Prostate gland (tissue), 2 donors: ENCODE measurements at regions not wholly inside any gene's neighbourhood (a gene's known extent, or its start where the extent isn't known, plus 50 kb on each side); places are given as distances from the start of the nearest gene placed in this dataset.

Source experiments
- DNase-seq: peaks from one replicate; pipeline ENCODE4 v3.0.0-alpha.2; 2019; ENCODE audit warnings: low spot score
- H3K27ac ChIP-seq, 2 donors: fragments of 200-600 bp; sonication (generic); 2 replicates each; pipeline ENCODE4 v1.5.1; 2017 to 2019
- H3K27me3 ChIP-seq: fragments of 200-600 bp; sonication (generic); replicated peaks from 2 replicates; pipeline ENCODE4 v1.5.1; 2019; ENCODE audit not compliant: insufficient read depth
- H3K36me3 ChIP-seq, 2 donors: fragments of 200-600 bp; sonication (generic); 1 replicate in 1 of 2; 2 replicates in 1 of 2; pipeline versions ENCODE4 v1.5.1 to v1.8.1; 2017 to 2019
- H3K4me1 ChIP-seq: fragments of 200-600 bp; sonication (generic); replicated peaks from 2 replicates; pipeline ENCODE4 v1.5.1; 2019
- H3K4me3 ChIP-seq, 2 donors: fragments of 200-600 bp; sonication (generic); 2 replicates each; pipeline ENCODE4 v1.5.1; 2017 to 2019
- H3K9me3 ChIP-seq: fragments of 200-600 bp; sonication (generic); 2 replicates; pipeline ENCODE4 v1.5.1; 2017
- CTCF ChIP-seq, 4 experiments: fragments of 200-600 bp in 2 of 4; fragments of 450-650 bp in 2 of 4; sonication (generic) in 2 of 4; IDR thresholded peaks; 1 replicate in 3 of 4; 2 replicates in 1 of 4; pipeline ENCODE4 v1.5.1; 2016 to 2019; ENCODE audit warnings: antibody characterized with exemption in 4 of 4, mild to moderate bottlenecking in 2 of 4, moderate library complexity in 2 of 4
- POLR2A ChIP-seq: fragments of 450-650 bp; IDR thresholded peaks from one replicate; pipeline ENCODE4 v1.6.1; 2016; ENCODE audit warnings: antibody characterized with exemption, mild to moderate bottlenecking
- POLR2AphosphoS5 ChIP-seq: sonication (generic); formaldehyde crosslinking; IDR thresholded peaks from one replicate; pipeline ENCODE4 v1.6.1; 2017; ENCODE audit warnings: antibody characterized with exemption
- WGBS: methylation state at CpG from one replicate; pipeline ENCODE4 v1.1.5; 2018; 5-methylcytosine and 5-hydroxymethylcytosine counted together
- intact Hi-C: fragments of 100-400 bp; cut with DNase I; formaldehyde crosslinking; loops from one replicate; pipeline ENCODE4 v1.14.2; 2022

DNA sequence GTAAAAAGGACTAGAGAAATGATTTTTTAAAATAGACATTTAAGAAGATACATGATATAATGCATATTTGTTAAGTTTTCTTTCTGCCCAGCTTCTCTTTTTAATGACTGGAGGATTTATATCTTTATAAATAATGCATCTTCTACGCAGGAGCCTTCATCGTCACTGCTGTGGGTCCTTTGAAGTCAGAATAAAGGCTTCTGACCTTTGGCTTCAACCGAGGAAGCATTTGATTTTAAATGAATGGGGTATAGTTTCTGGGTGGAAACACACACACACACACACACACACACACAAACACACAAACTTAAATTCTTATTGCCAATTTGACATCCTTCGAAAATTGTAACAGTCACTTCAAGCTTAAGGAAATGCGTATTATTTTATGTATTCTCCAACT lies 690.9 kb downstream of the BRINP3 start:
- Histone ChIP-seq H3K27me3 (no peaks in the 10 kb centered on the region), H3K36me3 (no peaks in the 10 kb centered on the region), H3K9me3 (no peaks in the 10 kb centered on the region), H3K4me1 (no peaks in the 10 kb centered on the region), H3K4me3 (no peak overlapping the region), H3K27ac (no peak overlapping the region)
- 55% methylated on average over 5 of the region's 5 CpGs for WGBS
- DNase-seq = no peak
- intact Hi-C loops = no loop called here
- no peak for TF ChIP-seq POLR2AphosphoS5
- no peak for TF ChIP-seq POLR2A
- no peak for TF ChIP-seq CTCF (IDR thresholded peaks at IDR 0.05)

DNA sequence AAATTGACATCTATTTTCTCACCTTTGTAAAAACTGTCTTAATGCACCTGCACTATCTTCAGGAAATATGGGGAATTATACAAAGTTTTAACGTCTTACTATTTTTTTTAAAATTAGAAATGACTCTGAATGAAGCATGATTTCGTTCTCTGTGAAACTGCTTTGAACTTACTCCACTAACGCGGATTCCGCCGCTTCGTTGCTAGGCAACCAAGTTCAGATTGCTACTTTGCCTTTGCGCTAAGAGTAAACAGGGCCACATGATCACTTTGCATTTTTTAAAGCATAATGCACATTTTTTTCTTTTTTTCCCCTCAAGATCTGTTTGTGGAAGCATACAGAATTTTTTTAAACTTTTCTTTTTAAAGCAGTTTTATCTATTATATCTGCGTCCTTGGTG lies 690.5 kb downstream of the BRINP3 start:
- intact Hi-C loops = no loop called here
- Histone ChIP-seq H3K36me3 (no peaks in the 10 kb centered on the region), H3K4me1 (no peaks in the 10 kb centered on the region), H3K27me3 (no peaks in the 10 kb centered on the region), H3K9me3 (no peaks in the 10 kb centered on the region), H3K27ac (no peak overlapping the region), H3K4me3 (no peak overlapping the region)
- no peak for DNase-seq
- WGBS = 45% methylated on average over 9 of the region's 9 CpGs
- TF ChIP-seq CTCF (IDR thresholded peaks at IDR 0.05) (no peak), POLR2AphosphoS5 (no peak), POLR2A (no peak)

DNA sequence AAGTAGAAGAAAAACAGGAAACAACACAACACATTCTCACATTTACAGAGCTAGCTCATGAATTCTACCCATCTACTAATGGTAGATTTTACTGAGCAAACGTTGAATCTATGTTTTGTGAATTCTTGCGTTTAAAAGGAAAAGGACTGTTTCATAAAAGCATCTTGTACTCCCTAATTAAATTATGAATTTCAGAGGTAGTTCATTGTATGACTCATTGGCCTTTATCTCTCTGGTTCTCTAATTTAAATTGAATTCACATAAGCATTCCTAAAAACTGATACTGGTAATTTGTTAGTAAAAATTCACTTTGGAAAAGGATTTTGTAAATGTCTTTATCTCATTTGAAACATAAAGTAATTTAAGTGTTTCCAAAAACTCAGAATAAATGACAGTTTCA lies 687.3 kb downstream of the BRINP3 start:
- intact Hi-C loops = no loop called here
- 68% methylated on average over 2 of the region's 2 CpGs for WGBS
- DNase-seq = no peak
- no peaks in the 10 kb centered on the region for H3K4me1 ChIP-seq
- no peak overlapping the region for H3K27ac ChIP-seq
- H3K36me3 ChIP-seq = no peaks in the 10 kb centered on the region
- H3K27me3 ChIP-seq = no peaks in the 10 kb centered on the region
- H3K4me3 ChIP-seq = no peak overlapping the region
- no peaks in the 10 kb centered on the region for H3K9me3 ChIP-seq
- no peak for TF ChIP-seq POLR2A
- no peak for TF ChIP-seq CTCF (IDR thresholded peaks at IDR 0.05)
- TF ChIP-seq POLR2AphosphoS5 = no peak

DNA sequence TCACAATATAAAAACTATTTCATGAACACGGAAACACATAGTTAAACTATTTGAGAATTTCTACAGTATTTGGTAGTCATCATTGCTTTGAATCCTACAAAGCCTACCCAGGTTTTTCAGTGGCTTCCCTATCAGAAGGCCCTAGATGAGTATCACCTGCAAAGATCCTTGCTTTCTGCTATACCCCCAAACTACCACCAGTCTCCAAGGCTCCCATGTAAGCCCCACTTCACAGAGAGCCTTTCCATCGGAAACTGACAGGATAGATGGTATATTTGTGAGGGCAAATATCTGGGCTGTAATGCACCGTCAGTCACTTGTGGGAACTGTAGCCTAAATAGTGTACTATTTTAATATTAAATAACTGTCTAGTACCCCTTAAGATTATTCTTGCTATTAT lies 674.3 kb downstream of the BRINP3 start:
- H3K36me3 ChIP-seq = no peaks in the 10 kb centered on the region
- no peaks in the 10 kb centered on the region for H3K9me3 ChIP-seq
- H3K27me3 ChIP-seq = no peaks in the 10 kb centered on the region
- no peak for TF ChIP-seq POLR2AphosphoS5
- TF ChIP-seq CTCF (IDR thresholded peaks at IDR 0.05) = no peak
- no peak for TF ChIP-seq POLR2A
- DNase-seq = no peak
- no peaks in the 10 kb centered on the region for H3K4me1 ChIP-seq
- intact Hi-C loops = no loop called here
- WGBS = 43% methylated on average over 2 of the region's 3 CpGs
- no peak overlapping the region for H3K4me3 ChIP-seq
- H3K27ac ChIP-seq = no peak overlapping the region

- no peak for DNase-seq
- H3K36me3 ChIP-seq = no peaks in the 10 kb centered on the region
- H3K27ac ChIP-seq = no peak overlapping the region
- intact Hi-C loops = no loop called here
- H3K4me3 ChIP-seq = no peak overlapping the region
- WGBS = 84% methylated on average over 2 of the region's 2 CpGs
- TF ChIP-seq POLR2AphosphoS5 (no peak), CTCF (IDR thresholded peaks at IDR 0.05) (no peak), POLR2A (no peak)
- H3K27me3 ChIP-seq = no peaks in the 10 kb centered on the region
- H3K9me3 ChIP-seq = no peaks in the 10 kb centered on the region
- no peaks in the 10 kb centered on the region for H3K4me1 ChIP-seq
These were observed 673.3 kb downstream of the BRINP3 start for GRCh38 chr1:189804352-189804751.
